HUDEP-2 (cell line): ENCODE measurements at regions not wholly inside any gene's neighbourhood (a gene's known extent, or its start where the extent isn't known, plus 50 kb on each side); places are given as distances from the start of the nearest gene placed in this dataset.
"Not testable (repeated sequence)": the region's sequence is repeated elsewhere in the genome, so short reads cannot be mapped to it uniquely, and the experiment has no call there.

ENCODE experiments used
- DNase-seq, 76 experiments: peaks; one replicate each; lab custom pipeline; 2025; ENCODE audit not compliant: unreplicated experiment in 76 of 76; lab: John Stamatoyannopoulos, UW

DNA sequence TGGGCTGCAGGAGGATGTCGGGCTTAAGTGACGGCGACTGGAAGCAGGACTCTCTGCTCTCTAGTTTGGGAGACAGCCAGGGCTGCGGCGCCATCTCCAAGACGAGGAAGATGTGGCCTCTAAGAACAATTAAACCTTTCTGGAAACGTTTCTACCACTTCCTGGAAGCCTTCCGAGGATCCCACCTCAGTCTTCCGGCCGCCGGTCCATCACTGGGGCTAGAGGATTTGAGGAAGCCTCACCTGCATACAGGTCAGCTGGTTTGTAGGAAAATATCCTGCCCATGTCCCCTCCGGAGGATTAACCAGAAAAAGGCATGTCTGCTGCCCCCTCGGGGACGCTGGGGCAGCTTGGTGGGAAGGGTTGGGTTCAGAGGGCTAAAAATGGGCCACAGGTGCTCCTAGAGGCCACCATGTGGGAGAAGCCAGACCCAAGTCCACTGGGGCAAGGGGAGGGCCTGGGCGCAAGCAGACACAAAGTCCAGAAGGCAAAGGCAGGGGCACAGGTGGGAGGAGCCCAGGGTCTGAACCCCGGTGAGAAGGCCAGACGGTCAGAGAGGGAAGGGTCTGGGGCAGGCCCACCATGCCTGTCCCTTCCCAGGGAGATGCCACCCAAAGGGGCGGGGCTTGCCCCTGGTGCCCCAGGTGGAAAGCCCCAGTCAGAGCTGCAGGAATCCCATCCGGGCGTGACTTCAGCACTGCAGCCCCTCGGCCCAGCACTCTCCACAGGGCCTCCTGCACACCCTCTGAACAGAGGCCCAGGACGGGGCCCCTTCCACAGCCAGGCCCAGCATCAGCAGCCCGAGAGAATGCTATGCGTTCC is 82.2 kb upstream of the ID2 start:
- no peak for DNase-seq

DNA sequence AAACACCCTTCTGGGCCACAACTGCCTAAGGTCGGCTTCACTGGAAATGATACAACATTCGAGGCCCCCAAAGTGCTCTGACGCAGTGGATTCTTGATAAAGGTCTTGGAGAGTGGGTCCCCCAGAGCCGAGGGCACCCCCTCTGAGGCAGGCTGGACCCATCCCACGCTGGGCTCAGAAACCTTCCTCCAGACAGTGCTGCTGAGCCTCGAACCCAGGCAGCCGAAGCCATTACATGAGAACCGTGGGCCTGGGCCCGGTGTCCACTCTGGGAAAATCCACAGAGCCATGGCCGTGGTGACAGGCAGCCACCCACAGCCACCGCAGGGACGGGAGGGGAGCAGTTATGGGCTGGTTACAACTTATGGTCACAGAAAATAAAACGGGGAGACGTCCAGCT is 81.4 kb upstream of the ID2 start:
- no peak for DNase-seq

- DNase-seq = no peak
These were observed 79.0 kb upstream of the ID2 start for GRCh38 chr2:8602809-8603208.

GRCh38 chr2:8603356-8603755 is 78.5 kb upstream of the ID2 start:
- not testable (repeated sequence) for DNase-seq

DNA sequence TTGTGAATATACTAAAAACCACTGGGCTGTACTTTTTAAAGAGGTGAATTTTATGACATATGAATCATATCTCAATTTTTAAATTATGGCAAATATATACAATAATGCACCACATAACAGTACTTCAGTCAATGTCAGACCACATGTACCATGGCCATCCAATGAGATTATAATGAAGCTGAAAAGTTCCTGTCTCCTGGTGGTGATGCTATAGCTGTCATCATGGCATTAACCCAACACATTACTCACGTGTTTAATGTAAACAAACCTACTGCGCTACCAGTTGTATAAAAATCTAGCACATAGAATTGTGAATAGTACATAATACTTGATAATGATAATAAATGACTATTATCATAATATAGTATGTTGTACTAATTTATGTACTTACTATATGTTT is 77.6 kb upstream of the ID2 start:
- no peak for DNase-seq

DNA sequence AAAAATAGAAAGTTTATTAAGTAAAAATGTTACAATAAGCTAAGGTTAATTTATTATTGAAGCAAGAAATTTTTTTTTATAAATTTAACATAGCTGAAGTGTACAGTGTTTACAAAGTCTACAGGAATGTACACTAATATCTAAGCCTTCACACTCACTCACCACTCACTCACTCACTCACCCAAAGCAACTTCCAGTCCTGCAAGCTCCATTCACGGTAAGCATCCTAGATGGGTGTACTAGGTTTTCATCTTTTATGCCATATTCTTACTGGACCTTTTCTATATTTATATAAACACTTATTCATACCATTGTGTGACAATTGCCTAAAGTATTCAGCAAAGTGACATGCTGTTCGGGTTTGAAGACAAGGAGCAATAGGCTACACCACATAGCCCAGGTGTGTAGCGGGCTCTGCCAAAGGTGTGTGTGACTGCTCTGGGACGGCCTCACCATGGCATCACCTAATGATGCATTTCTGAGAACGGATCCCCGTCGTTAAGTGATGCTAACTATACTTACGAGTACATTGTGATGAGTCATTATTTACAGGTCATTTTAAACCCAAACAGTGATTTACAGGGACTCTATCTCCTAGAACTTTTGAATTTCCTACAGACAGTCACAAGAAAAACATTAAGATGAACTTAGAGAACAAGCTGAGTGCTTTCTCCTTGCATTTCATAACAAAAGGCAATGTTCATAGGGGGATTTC is 76.3 kb upstream of the ID2 start:
- DNase-seq = no peak

DNA sequence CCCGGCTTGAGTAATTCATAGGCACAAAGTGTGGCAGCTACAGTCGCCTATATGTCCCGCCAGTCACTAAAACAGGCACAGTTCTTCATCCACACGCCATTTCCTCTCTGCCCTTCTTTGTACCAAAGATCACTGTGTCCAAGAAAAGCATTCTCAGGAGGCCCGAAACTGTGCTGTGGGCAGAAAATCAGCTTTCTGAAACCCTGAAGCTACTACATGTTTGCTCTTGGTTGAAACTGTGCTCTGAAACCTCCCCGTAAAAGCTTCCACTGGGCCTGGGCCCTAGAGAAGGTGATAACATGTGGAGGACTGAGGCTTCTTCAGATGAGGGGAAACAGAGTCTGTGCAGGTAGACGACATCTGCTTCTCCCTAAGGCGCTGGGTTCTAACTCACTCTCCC is 75.6 kb upstream of the ID2 start:
- DNase-seq = no peak

DNA sequence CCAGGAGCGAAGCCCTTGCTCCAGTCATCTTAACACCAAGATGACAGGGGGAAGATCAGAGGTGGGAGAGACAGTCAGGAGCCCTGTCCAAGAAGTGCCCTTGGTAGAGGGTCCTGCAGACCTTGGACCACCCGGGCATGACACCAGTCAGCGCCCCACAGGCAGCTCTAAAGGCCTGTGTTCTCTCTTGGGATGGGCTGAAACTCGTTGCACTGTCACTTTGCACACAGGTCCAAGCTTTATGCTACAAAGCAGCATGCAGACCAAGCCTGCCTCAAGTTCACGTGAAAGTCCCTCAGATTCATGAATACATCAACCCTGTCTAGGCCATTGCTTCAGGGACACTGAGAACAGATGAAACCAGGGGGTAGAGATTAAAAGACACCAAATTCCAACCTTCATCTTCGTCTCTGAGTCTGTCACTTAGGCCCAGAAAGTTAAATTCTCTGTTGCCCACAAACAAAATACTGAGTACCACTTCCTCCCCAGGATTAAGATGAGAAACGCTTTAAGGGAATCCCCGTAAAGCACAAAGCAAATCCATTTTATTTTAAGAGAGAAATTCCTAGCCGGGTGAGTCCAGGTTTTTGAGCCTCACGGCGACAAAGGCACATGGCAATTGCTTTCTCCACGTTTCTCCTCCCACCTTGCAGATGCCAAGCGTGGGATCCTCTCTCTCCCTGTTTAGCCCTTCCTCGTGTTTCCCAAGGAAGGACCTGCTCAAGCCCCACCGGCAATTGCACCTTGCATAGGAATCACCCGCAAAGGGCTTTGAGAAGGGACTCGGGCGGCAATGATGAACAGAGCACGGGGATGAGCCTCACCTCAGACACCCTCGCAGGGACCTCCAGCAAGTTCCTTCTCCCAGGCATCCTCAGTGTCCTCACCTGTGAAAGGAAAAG is 75.0 kb upstream of the ID2 start:
- no peak for DNase-seq

DNA sequence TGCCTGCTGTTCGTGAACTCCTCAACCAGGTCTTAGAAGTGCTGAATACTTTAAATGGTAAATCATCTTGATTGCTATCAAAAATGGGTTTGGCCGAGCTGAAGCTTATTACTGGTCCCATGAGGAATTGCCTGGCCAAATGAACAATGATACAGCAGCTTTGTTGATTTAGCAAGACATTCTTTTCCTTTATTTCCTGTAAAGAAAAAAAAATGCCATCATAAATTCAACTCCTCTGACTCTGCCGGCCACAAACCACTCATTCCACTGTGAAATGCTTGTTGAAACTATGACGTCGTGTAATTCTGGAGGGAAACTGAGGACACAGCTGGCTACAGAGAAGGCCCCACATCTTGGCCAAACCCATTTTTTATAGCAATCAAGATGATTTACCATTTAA is 74.2 kb upstream of the ID2 start:
- no peak for DNase-seq

DNA sequence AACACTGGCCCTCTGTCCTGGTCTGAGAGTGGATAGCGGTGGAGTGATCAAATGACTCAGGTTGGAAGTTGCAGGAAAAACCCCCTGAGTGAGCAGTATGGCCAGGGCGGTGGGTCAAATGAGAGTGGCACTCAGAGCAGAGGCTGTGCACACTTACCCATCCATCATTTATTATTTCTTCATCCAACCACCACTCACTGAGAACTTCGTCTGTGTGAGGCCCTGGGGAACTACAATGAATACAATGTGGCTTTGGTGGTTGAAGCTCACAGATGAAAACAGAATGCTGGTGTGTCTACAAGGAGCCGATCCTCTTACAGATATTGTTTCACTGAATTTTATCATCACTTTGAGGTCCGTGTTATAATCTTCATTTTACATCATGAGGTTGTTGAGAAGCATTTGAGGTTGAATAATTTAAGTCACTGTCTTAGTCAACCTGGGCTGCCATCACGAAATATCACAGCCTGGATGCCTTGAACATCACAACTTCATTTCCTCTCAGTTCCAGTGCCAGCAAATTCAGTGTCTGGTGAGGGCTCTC is 73.4 kb upstream of the ID2 start:
- no peak for DNase-seq

- no peak for DNase-seq
These were observed 72.5 kb upstream of the ID2 start for GRCh38 chr2:8609357-8609811.

DNA sequence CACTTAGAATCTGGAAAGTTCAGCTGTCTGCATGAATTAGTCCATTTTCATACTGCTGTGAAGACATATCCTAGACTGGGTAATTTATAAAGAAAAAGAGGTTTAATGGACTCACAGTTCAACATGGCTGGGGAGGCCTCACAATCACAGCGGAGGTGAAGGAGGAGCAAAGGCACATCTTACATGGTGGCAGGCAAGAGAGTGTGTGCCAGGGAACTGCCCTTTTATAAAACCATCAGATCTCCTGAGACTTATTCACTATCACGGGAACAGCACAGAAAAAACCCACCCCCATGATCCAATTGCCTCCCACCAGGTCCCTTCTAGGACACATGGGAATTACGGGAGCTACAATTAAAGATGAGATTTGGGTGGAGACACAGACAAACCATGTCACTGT is 71.1 kb upstream of the ID2 start:
- not testable (repeated sequence) for DNase-seq

GRCh38 chr2:8611246-8611645 is 70.6 kb upstream of the ID2 start:
- DNase-seq = no peak

- DNase-seq = no peak
These were observed 70.2 kb upstream of the ID2 start for GRCh38 chr2:8611700-8612099.

DNA sequence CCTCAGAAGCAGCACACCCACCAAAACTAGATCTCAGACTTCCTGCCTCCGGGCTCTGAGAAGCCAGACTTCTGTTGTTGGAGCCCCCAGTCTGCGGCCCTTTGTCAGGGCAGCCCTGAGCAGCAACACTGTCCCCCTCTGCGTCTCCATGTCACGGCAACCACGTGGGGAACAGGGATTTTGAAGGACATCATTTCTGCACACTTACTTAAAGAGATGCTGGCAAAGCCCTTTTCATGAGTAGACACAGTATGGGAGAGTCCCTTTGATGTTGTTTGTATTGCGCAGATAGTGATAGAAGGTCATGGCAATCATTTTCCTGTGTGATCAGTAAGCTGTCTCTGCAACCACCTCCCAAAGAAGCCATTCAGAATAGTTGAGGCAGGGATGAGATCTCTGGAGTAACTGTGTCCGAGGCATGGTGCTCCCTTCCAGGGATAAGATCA is 69.1 kb upstream of the ID2 start:
- no peak for DNase-seq

DNA sequence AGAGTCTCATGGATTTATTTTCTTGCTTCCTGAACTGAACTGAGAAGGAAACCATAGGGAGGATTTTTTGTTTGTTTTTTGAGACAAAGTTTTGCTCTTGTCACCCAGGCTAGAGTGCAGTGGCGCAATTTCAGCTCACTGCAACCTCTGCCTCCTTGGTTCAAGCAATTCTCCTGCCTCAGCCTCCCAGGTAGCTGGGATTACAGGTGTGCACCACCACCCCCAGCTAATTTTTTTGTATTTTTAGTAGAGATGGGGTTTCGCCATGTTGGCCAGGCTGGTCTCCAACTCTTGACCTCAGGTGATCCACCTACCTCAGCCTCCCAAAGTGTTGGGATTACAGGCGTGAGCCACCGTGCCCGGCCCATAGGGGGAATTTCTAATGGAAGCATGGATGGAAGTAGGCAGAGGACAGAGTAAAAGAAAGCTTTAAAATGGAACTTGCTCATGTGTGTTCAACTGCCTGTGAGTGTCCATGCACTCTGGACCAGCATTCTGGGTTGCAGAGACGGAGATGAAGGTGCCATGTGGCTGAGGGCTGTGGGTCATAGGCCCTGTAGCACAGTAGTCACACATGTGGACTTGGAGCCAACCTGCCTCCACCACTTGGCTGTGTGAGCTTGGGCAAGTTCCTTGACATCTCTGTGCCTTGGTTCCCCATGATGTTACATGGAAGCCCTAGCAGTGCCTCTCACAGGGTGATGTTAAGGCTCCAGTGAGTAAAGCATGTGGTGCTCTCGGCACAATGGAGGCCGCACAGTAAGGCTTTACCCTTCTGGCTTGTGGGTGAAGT is 68.5 kb upstream of the ID2 start:
- DNase-seq = not testable (repeated sequence)

- DNase-seq = no peak
These were observed 67.2 kb upstream of the ID2 start for GRCh38 chr2:8614646-8615045.

- DNase-seq = peak in 2 of 76 experiments; percentile 21 to 69
These were observed 66.6 kb upstream of the ID2 start for GRCh38 chr2:8615252-8615575.

GRCh38 chr2:8615576-8616281 is 66.1 kb upstream of the ID2 start:
- DNase-seq = peak in 75 of 76 experiments; percentile 53 to 98 (median 84)
